Progenitor cell of endocrine pancreas (in vitro differentiated cells): ENCODE measurements at regions not wholly inside any gene's neighbourhood (a gene's known extent, or its start where the extent isn't known, plus 50 kb on each side); places are given as distances from the start of the nearest gene placed in this dataset.

ENCODE experiments used
- DNase-seq: peaks from one replicate; pipeline ENCODE4 v3.0.0; 2021; ENCODE audit warnings: low spot score; ENCODE audit not compliant: unreplicated experiment
- H3K27ac Mint-ChIP-seq: 2 replicates; pipeline ENCODE4 v1.8.0; 2021; ENCODE audit warnings: mild to moderate bottlenecking, moderate library complexity, mixed read lengths
- H3K27me3 Mint-ChIP-seq: 2 replicates; pipeline ENCODE4 v1.8.0; 2021; ENCODE audit warnings: mixed read lengths
- H3K36me3 Mint-ChIP-seq: 2 replicates; pipeline ENCODE4 v1.8.0; 2022; ENCODE audit warnings: mixed read lengths; ENCODE audit not compliant: insufficient read depth
- H3K4me1 Mint-ChIP-seq: 2 replicates; pipeline ENCODE4 v1.8.0; 2021; ENCODE audit warnings: low read depth, mixed read lengths
- H3K4me3 Mint-ChIP-seq: 2 replicates; pipeline ENCODE4 v1.8.0; 2021; ENCODE audit warnings: low read depth, mild to moderate bottlenecking, moderate library complexity, mixed read lengths
- H3K9me3 Mint-ChIP-seq: 2 replicates; pipeline ENCODE4 v1.8.0; 2021; ENCODE audit warnings: low read depth, mixed read lengths
- CTCF ChIP-seq: fragments of 200-600 bp; sonication (generic); IDR thresholded peaks from one replicate; pipeline ENCODE4 v1.5.0; 2021; ENCODE audit warnings: antibody characterized with exemption, mild to moderate bottlenecking; ENCODE audit not compliant: unreplicated experiment

GRCh38 chr10:91036807-91037411 lies 116.0 kb upstream of the ANKRD1 start:
- no peaks in the 10 kb centered on the region for H3K9me3 Mint-ChIP-seq
- TF ChIP-seq CTCF: no peak
- no peak overlapping the region for H3K27ac Mint-ChIP-seq
- no peak for DNase-seq
- H3K27me3 Mint-ChIP-seq: peaks cover 21% of the 10 kb centered on the region
- H3K4me1 Mint-ChIP-seq: peaks cover 3% of the 10 kb centered on the region
- no peak overlapping the region for H3K4me3 Mint-ChIP-seq
- no peaks in the 10 kb centered on the region for H3K36me3 Mint-ChIP-seq

- DNase-seq: no peak
- Mint-ChIP-seq H3K36me3 (no peaks in the 10 kb centered on the region), H3K4me3 (no peak overlapping the region), H3K9me3 (no peaks in the 10 kb centered on the region), H3K27me3 (peaks cover 18% of the 10 kb centered on the region), H3K27ac (no peak overlapping the region), H3K4me1 (no peaks in the 10 kb centered on the region)
- TF ChIP-seq CTCF: no peak
Measured at GRCh38 chr10:91038971-91039370, 118.1 kb upstream of the ANKRD1 start.

GRCh38 chr10:91040343-91040742 lies 119.5 kb upstream of the ANKRD1 start:
- no peaks in the 10 kb centered on the region for H3K9me3 Mint-ChIP-seq
- H3K4me3 Mint-ChIP-seq: no peak overlapping the region
- DNase-seq: no peak
- H3K27ac Mint-ChIP-seq: no peak overlapping the region
- H3K36me3 Mint-ChIP-seq: no peaks in the 10 kb centered on the region
- TF ChIP-seq CTCF: no peak
- H3K4me1 Mint-ChIP-seq: no peaks in the 10 kb centered on the region
- H3K27me3 Mint-ChIP-seq: peaks cover 18% of the 10 kb centered on the region

GRCh38 chr10:91042069-91042468 lies 121.2 kb upstream of the ANKRD1 start:
- Mint-ChIP-seq H3K27ac (no peak overlapping the region), H3K36me3 (no peaks in the 10 kb centered on the region), H3K4me1 (no peaks in the 10 kb centered on the region), H3K4me3 (no peak overlapping the region), H3K9me3 (no peaks in the 10 kb centered on the region), H3K27me3 (peaks cover 11% of the 10 kb centered on the region)
- no peak for TF ChIP-seq CTCF
- DNase-seq: no peak

GRCh38 chr10:91043173-91043910 lies 122.5 kb upstream of the ANKRD1 start:
- Mint-ChIP-seq H3K9me3 (no peaks in the 10 kb centered on the region), H3K27ac (no peak overlapping the region), H3K36me3 (no peaks in the 10 kb centered on the region), H3K4me3 (no peak overlapping the region), H3K27me3 (peaks cover 9% of the 10 kb centered on the region), H3K4me1 (no peaks in the 10 kb centered on the region)
- DNase-seq: no peak
- TF ChIP-seq CTCF: peak; percentile 46
